ENCODE measurements at regions not wholly inside any gene's neighbourhood (a gene's known extent, or its start where the extent isn't known, plus 50 kb on each side); places are given as distances from the start of the nearest gene placed in this dataset.

DNA sequence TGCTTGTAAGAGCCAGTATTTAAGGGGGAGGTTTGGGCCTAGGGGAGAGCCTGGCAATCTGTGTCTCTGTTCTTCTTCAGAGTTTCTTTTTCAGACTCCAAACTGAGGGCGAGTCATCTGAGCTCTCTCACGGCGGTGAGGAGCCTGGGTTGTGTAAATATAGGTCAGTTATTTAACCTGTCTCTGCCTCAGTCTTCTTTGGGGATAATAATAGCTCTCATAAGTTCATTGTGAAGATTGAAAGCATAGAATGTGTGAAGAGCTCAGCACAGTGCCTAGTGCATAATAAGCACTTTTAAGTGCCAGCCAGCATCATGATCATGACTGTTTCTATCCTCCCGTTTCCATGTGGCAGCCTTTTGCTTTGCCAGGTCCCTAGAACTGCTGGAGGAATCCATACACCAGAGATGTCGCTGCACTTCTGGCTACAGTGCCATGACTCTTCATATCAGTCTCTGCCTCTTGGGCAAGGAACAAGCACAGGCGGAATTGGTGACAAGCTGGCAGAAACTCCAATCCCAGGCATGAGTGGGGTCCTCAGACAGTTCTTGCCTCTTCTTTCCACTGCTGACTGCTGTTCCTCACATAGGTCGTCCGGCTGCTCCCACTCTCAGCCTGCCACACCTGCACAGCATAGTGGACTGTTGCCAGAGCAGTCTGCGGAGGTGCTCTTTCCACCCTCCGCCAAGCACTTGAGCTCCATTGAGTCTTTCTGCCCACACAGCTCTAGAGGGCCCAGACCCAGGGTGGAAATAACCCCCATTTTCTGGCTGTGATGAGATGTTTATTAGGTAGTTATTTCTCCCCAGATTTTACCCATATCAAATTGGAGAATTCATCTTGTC is 103.7 kb upstream of the MAML3 start:
- TF ChIP-seq, protein P1, sequence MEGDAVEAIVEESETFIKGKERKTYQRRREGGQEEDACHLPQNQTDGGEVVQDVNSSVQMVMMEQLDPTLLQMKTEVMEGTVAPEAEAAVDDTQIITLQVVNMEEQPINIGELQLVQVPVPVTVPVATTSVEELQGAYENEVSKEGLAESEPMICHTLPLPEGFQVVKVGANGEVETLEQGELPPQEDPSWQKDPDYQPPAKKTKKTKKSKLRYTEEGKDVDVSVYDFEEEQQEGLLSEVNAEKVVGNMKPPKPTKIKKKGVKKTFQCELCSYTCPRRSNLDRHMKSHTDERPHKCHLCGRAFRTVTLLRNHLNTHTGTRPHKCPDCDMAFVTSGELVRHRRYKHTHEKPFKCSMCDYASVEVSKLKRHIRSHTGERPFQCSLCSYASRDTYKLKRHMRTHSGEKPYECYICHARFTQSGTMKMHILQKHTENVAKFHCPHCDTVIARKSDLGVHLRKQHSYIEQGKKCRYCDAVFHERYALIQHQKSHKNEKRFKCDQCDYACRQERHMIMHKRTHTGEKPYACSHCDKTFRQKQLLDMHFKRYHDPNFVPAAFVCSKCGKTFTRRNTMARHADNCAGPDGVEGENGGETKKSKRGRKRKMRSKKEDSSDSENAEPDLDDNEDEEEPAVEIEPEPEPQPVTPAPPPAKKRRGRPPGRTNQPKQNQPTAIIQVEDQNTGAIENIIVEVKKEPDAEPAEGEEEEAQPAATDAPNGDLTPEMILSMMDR (IDR thresholded peaks at IDR 0.05) = no peak
- no peak for TF ChIP-seq POLR2A (IDR thresholded peaks at IDR 0.05)

All from testis (tissue), 2 donors.